ENCODE measurements at regions not wholly inside any gene's neighbourhood (a gene's known extent, or its start where the extent isn't known, plus 50 kb on each side); places are given as distances from the start of the nearest gene placed in this dataset.

DNA sequence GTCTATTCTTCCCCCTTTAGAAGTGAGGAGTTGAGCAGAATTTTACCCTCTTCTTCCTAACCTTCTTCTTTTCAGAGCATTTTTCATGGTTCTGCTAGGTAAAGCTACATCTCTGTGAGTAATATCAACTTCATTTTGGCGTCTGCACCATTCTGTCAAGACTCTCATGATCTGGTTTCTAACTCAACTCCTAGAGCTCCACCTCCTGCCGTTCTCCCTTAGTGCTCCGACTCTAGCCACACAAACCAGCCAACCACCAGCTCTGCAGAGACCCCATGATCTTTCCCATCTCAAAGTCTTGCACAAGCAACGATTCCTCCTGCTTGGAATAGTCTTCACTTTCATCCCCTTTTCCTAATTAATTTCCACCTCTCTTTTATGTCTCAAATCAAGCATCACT is 193.9 kb upstream of the TMC3 start:
- H3K36me3 Mint-ChIP-seq (ENCODE audit: insufficient read depth in 1 of 3, low read depth in 3 of 3), result no peaks in the 10 kb centered on the region
- no peak overlapping the region for H3K4ac ChIP-seq (ENCODE audit: low read depth, low read length)
- no peaks in the 10 kb centered on the region for H3K79me1 ChIP-seq (ENCODE audit: insufficient read depth, low read depth, low read length, poor library complexity, severe bottlenecking)
- peak; percentile 34 for DNase-seq
- H4K5ac ChIP-seq (ENCODE audit: insufficient read length, low read depth, low read length), result no peak overlapping the region
- no CpG with 5 or more reads among the region's 4 CpGs for WGBS (ENCODE audit: extremely low coverage, insufficient read length, low lambda C conversion rate)
- no peak overlapping the region for H2BK5ac ChIP-seq (ENCODE audit: insufficient read length, low read length)
- H3T11ph ChIP-seq (ENCODE audit: low read length), result no peak overlapping the region
- no peak overlapping the region for H3K27ac Mint-ChIP-seq
- no peak overlapping the region for H3K4me2 ChIP-seq (ENCODE audit: insufficient read depth, insufficient read length, low read length)
- no peak overlapping the region for H4K91ac ChIP-seq (ENCODE audit: insufficient read length, low read depth, low read length)
- no peaks in the 10 kb centered on the region for H3K27me3 ChIP-seq (ENCODE audit: insufficient read depth, low read length)
- H4K8ac ChIP-seq (replicated peaks; ENCODE audit: insufficient read length, low read depth, low read length), result no peak overlapping the region
- peaks cover 2 to 5% of the 10 kb centered on the region in 2 experiments; a peak in 2 of 4 replicates for H3K4me1 Mint-ChIP-seq
- no peak overlapping the region for H2BK12ac ChIP-seq (ENCODE audit: insufficient read length, low read depth, low read length)
- H3K79me2 ChIP-seq (ENCODE audit: insufficient read depth, low read length), result no peaks in the 10 kb centered on the region
- H3K56ac ChIP-seq (ENCODE audit: insufficient read length, low read depth, low read length), result no peak overlapping the region
- H3K23me2 ChIP-seq (ENCODE audit: insufficient read length, low read depth, low read length, poor library complexity, severe bottlenecking), result no peaks in the 10 kb centered on the region
- H2BK20ac ChIP-seq (ENCODE audit: low read depth, low read length, poor library complexity, severe bottlenecking), result no peak overlapping the region
- no peak overlapping the region for H2AK5ac ChIP-seq (ENCODE audit: insufficient read length, low read length)
- H3K9ac ChIP-seq (ENCODE audit: extremely low read depth, insufficient read length, low read length), result no peak overlapping the region
- H3K14ac ChIP-seq (ENCODE audit: insufficient read depth, low read length), result no peak overlapping the region
- H3K18ac ChIP-seq (ENCODE audit: insufficient read length, low read depth, low read length), result no peak overlapping the region
- peaks cover 5% of the 10 kb centered on the region for H3K27me3 Mint-ChIP-seq (ENCODE audit: low read depth)
- H3K23ac ChIP-seq (ENCODE audit: insufficient read length, low read depth, low read length), result no peak overlapping the region
- no peak overlapping the region for H3K4me3 Mint-ChIP-seq
- TF ChIP-seq, protein P1, sequence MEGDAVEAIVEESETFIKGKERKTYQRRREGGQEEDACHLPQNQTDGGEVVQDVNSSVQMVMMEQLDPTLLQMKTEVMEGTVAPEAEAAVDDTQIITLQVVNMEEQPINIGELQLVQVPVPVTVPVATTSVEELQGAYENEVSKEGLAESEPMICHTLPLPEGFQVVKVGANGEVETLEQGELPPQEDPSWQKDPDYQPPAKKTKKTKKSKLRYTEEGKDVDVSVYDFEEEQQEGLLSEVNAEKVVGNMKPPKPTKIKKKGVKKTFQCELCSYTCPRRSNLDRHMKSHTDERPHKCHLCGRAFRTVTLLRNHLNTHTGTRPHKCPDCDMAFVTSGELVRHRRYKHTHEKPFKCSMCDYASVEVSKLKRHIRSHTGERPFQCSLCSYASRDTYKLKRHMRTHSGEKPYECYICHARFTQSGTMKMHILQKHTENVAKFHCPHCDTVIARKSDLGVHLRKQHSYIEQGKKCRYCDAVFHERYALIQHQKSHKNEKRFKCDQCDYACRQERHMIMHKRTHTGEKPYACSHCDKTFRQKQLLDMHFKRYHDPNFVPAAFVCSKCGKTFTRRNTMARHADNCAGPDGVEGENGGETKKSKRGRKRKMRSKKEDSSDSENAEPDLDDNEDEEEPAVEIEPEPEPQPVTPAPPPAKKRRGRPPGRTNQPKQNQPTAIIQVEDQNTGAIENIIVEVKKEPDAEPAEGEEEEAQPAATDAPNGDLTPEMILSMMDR (conservative IDR thresholded peaks at IDR 0.05), result no peak
- no peak overlapping the region for H2BK120ac ChIP-seq (ENCODE audit: low read depth, low read length, poor library complexity, severe bottlenecking)
- H3K27ac ChIP-seq (ENCODE audit: insufficient read length, low read depth, low read length), result no peak overlapping the region
- H3K9me3 Mint-ChIP-seq, result no peaks in the 10 kb centered on the region
- no peak overlapping the region for H2BK15ac ChIP-seq (ENCODE audit: low read depth, low read length)
- no peak overlapping the region for H2AFZ ChIP-seq (ENCODE audit: low read length)
- H4K20me1 ChIP-seq (ENCODE audit: control insufficient read depth, insufficient read depth, insufficient read length), result no peaks in the 10 kb centered on the region
- no peaks in the 10 kb centered on the region for H3K9me3 ChIP-seq (ENCODE audit: control insufficient read depth, low read depth, low read length)
- no peaks in the 10 kb centered on the region for H3K4me1 ChIP-seq (ENCODE audit: insufficient read depth, low read length)

Data from H9 (cell line).